Loucy (cell line): ENCODE measurements at regions not wholly inside any gene's neighbourhood (a gene's known extent, or its start where the extent isn't known, plus 50 kb on each side); places are given as distances from the start of the nearest gene placed in this dataset.

Source experiments
- CTCF ChIP-seq: fragments of 200-600 bp; sonication (generic); conservative IDR thresholded peaks from 2 replicates; pipeline ENCODE4 v1.5.1; 2014; ENCODE audit warnings: mild to moderate bottlenecking, antibody characterized with exemption, low read length
- EZH2phosphoT487 ChIP-seq: fragments of 200-600 bp; IDR thresholded peaks from 2 replicates; pipeline ENCODE4 v1.6.1; 2018; ENCODE audit warnings: antibody characterized with exemption, mild to moderate bottlenecking, moderate library complexity, borderline replicate concordance

DNA sequence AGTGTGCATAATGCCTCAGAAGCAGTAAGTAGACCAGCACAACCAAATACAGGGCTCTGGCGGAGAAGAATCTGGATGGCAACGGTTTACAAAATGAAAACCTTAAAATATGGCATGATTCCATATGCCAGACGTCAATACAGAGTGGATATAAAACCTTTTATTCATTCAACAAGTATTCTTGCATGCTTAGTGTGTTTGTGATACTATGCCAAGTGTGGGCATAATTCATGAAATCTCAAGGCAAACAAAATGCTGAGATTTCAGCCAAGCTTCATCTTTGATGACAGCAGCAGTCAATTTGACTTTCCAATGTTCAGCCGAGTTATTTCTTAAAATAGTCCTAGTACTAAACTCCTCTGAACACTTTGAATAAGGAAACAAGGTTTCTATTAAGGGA is 119.4 kb downstream of the CD24 start:
- TF ChIP-seq CTCF = no peak
- TF ChIP-seq EZH2phosphoT487 = no peak
